IMR-90 (cell line): ENCODE measurements at regions not wholly inside any gene's neighbourhood (a gene's known extent, or its start where the extent isn't known, plus 50 kb on each side); places are given as distances from the start of the nearest gene placed in this dataset.

Experiments used
- ATAC-seq: fragments of 200-7000 bp; cut with Tn5 transposase; 2 replicates; pipeline ENCODE4 v1.9.1; 2020; ENCODE audit warnings: low read depth, mild to moderate bottlenecking, moderate library complexity
- BruUV-seq: library from RNA; stranded (reverse); fragments of 400-500 nt; replicated peaks from 2 replicates; lab custom pipeline; 2021; lab: Mats Ljungman, UMichigan
- CTCF ChIA-PET: fragments of 300-600 bp; formaldehyde crosslinking; extraction: SDS; loops from one replicate; lab custom pipeline; 2021; ENCODE audit warnings: antibody characterized with exemption; lab: Yijun Ruan, JAX
- POLR2A ChIA-PET: fragments of 300-600 bp; sonication (Branson Sonifier 250); formaldehyde crosslinking; loops from one replicate; lab custom pipeline; 2022; ENCODE audit warnings: antibody characterized with exemption; ENCODE audit not compliant: unreplicated experiment; lab: Charles Lee
- DNase-seq: peaks from one replicate; pipeline ENCODE4 v3.0.0; 2013
- H2AFZ ChIP-seq: replicated peaks from 2 replicates; pipeline ENCODE3; 2013; ENCODE audit warnings: low read length, mild to moderate bottlenecking; ENCODE audit not compliant: poor library complexity
- H2AK5ac ChIP-seq: 2 replicates; pipeline ENCODE4 v1.6.1; 2013; ENCODE audit warnings: low read depth, low read length, inconsistent platforms
- H2AK9ac ChIP-seq: replicated peaks from 2 replicates; pipeline ENCODE3; 2013; ENCODE audit warnings: mild to moderate bottlenecking, low read depth, low read length, moderate library complexity; ENCODE audit not compliant: poor library complexity
- H2BK120ac ChIP-seq: 2 replicates; pipeline ENCODE4 v1.6.1; 2013; ENCODE audit warnings: low read depth, low read length, inconsistent platforms
- H2BK15ac ChIP-seq: 3 replicates; pipeline ENCODE4 v1.6.1; 2013; ENCODE audit warnings: low read depth, low read length, inconsistent platforms
- H2BK20ac ChIP-seq: 2 replicates; pipeline ENCODE4 v1.6.1; 2013; ENCODE audit warnings: low read depth, mild to moderate bottlenecking, inconsistent platforms, low read length, moderate library complexity
- H2BK5ac ChIP-seq: 2 replicates; pipeline ENCODE4 v1.6.1; 2013; ENCODE audit warnings: mild to moderate bottlenecking, low read depth, low read length, inconsistent platforms; ENCODE audit not compliant: poor library complexity, severe bottlenecking
- H3K14ac ChIP-seq: replicated peaks from 2 replicates; pipeline ENCODE4 v1.6.1; 2013; ENCODE audit warnings: low read depth, low read length, inconsistent platforms
- H3K18ac ChIP-seq: 2 replicates; pipeline ENCODE4 v1.6.1; 2013; ENCODE audit warnings: low read depth, low read length, control low read depth
- H3K23ac ChIP-seq: 2 replicates; pipeline ENCODE4 v1.6.1; 2013; ENCODE audit warnings: low read depth, low read length, inconsistent platforms
- H3K27ac ChIP-seq: 2 replicates; pipeline ENCODE4 v1.5.1; 2013; ENCODE audit warnings: mild to moderate bottlenecking, control low read depth, low read length; ENCODE audit not compliant: insufficient read depth
- H3K27me3 ChIP-seq: 2 replicates; pipeline ENCODE4 v1.6.1; 2013; ENCODE audit warnings: low read length; ENCODE audit not compliant: control insufficient read depth, insufficient read depth
- H3K36me3 ChIP-seq: 2 replicates; pipeline ENCODE4 v1.6.1; 2013; ENCODE audit warnings: low read length, mixed read lengths; ENCODE audit not compliant: control insufficient read depth, insufficient read depth
- H3K4ac ChIP-seq: 2 replicates; pipeline ENCODE4 v1.6.1; 2013; ENCODE audit warnings: low read depth, low read length, inconsistent platforms
- H3K4me1 ChIP-seq: 2 replicates; pipeline ENCODE4 v1.6.1; 2013; ENCODE audit warnings: low read length, mixed read lengths; ENCODE audit not compliant: control insufficient read depth, insufficient read depth
- H3K4me2 ChIP-seq: 2 replicates; pipeline ENCODE4 v1.6.1; 2013; ENCODE audit warnings: low read depth, mild to moderate bottlenecking, control low read depth, low read length, moderate library complexity
- H3K4me3 ChIP-seq: 2 replicates; pipeline ENCODE4 v1.5.1; 2013; ENCODE audit warnings: low read depth, mild to moderate bottlenecking, control low read depth, low read length, moderate library complexity; ENCODE audit not compliant: insufficient read depth
- H3K56ac ChIP-seq: 2 replicates; pipeline ENCODE4 v1.6.1; 2013; ENCODE audit warnings: low read length, inconsistent platforms; ENCODE audit not compliant: insufficient read depth; ENCODE audit errors: extremely low read depth
- H3K79me1 ChIP-seq, 2 experiments: 2 replicates each; pipeline ENCODE4 v1.6.1; 2013; ENCODE audit warnings: low read length in 2 of 2, inconsistent platforms in 1 of 2, low read depth in 1 of 2
- H3K9ac ChIP-seq: 2 replicates; pipeline ENCODE4 v1.6.1; 2013; ENCODE audit warnings: low read depth, low read length, control low read depth
- H3K9me1 ChIP-seq: 2 replicates; pipeline ENCODE4 v1.6.1; 2013; ENCODE audit warnings: low read length, inconsistent platforms; ENCODE audit not compliant: insufficient read depth
- H3K9me3 ChIP-seq: 2 replicates; pipeline ENCODE4 v1.6.1; 2013; ENCODE audit warnings: low read length; ENCODE audit not compliant: control insufficient read depth, insufficient read depth
- H4K20me1 ChIP-seq: 2 replicates; pipeline ENCODE4 v1.6.1; 2013; ENCODE audit warnings: low read length, inconsistent platforms; ENCODE audit not compliant: insufficient read depth
- H4K5ac ChIP-seq: 2 replicates; pipeline ENCODE4 v1.6.1; 2013; ENCODE audit warnings: mild to moderate bottlenecking, low read depth, low read length, control low read depth
- H4K8ac ChIP-seq, 2 experiments: 2 replicates each; pipeline ENCODE4 v1.6.1; 2013; ENCODE audit warnings: low read depth in 2 of 2, low read length in 2 of 2, control low read depth in 1 of 2, inconsistent platforms in 1 of 2
- H4K91ac ChIP-seq: 2 replicates; pipeline ENCODE4 v1.6.1; 2013; ENCODE audit warnings: low read depth, low read length, inconsistent platforms; ENCODE audit not compliant: insufficient read depth
- CEBPB ChIP-seq: IDR thresholded peaks from 2 replicates; pipeline ENCODE4 v1.6.1; 2012; ENCODE audit warnings: low read depth, low read length, improper control_type of control experiment
- ELK1 ChIP-seq: fragments of 150-350 bp; IDR thresholded peaks from 2 replicates; pipeline ENCODE4 v1.6.1; 2016; ENCODE audit warnings: low read depth, mild to moderate bottlenecking, low read length, moderate library complexity, borderline replicate concordance
- MAFK ChIP-seq: IDR thresholded peaks from 2 replicates; pipeline ENCODE4 v1.6.1; 2012; ENCODE audit warnings: low read depth, low read length, improper control_type of control experiment
- MAZ ChIP-seq: IDR thresholded peaks from 2 replicates; pipeline ENCODE4 v1.6.1; 2012; ENCODE audit warnings: low read depth, mild to moderate bottlenecking, low read length, improper control_type of control experiment, moderate library complexity, borderline replicate concordance
- RFX5 ChIP-seq: IDR thresholded peaks from 2 replicates; pipeline ENCODE4 v1.8.0; 2012; ENCODE audit warnings: low read depth, mild to moderate bottlenecking, low read length, moderate library complexity
- WGBS, 2 experiments: methylation state at CpG; one replicate each; pipeline versions ENCODE4 v1.1.5 to v1.1.7; 2013; ENCODE audit warnings: missing lambda C conversion rate in 2 of 2; ENCODE audit not compliant: insufficient read length in 1 of 2; ENCODE audit errors: extremely low coverage in 2 of 2; 5-methylcytosine and 5-hydroxymethylcytosine counted together
- dilution Hi-C: fragments of 300-500 bp; cut with HindIII; formaldehyde crosslinking; loops from one replicate; pipeline ENCODE4 v1.14.3; 2018; ENCODE audit warnings: low sequenced_read_pairs; ENCODE audit not compliant: unreplicated experiment
- in situ Hi-C: fragments of 300-500 bp; cut with MboI; formaldehyde crosslinking; loops from 3 replicates; pipeline ENCODE4 v1.14.3; 2019; ENCODE audit warnings: low sequenced_read_pairs, inconsistent platforms, mixed read lengths
- intact Hi-C: fragments of 100-400 bp; cut with micrococcal nuclease; formaldehyde crosslinking; loops from 2 replicates; pipeline ENCODE4 v1.10.0; 2022

DNA sequence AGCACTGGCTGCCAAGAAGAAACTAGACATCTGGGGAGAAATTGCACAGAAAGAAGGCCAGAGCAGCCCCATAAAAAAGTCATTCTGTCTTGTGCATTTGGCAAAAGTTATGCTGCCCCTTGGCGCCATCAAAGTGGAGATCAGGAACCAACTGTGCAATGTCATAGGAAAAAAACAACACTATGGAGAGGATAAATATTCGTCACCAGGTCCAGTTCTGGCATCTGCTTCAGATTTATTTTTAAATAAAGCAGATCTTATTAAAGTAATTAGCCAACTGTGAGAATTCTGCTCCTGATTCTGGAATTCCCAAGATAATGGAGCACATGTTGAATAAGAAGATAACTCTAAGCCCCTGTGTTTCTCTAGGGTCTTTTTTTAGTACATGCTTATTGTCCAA lies 500.0 kb upstream of the IL12A start:
- Histone ChIP-seq H4K5ac (no peak overlapping the region), H3K36me3 (no peaks in the 10 kb centered on the region), H3K14ac (no peak overlapping the region), H4K20me1 (no peaks in the 10 kb centered on the region), H2BK5ac (no peak overlapping the region), H2AK5ac (no peak overlapping the region), H2AK9ac (no peak overlapping the region), H3K9ac (no peak overlapping the region), H4K91ac (no peak overlapping the region), H3K79me1 (no peaks in the 10 kb centered on the region), H3K4me1 (no peaks in the 10 kb centered on the region), H3K18ac (no peak overlapping the region), H3K9me1 (no peaks in the 10 kb centered on the region), H4K8ac (no peak overlapping the region), H3K56ac (no peak overlapping the region), H3K9me3 (no peaks in the 10 kb centered on the region), H3K27ac (no peak overlapping the region), H2BK20ac (no peak overlapping the region), H3K27me3 (peaks cover 2% of the 10 kb centered on the region; the same call in 1 of the 2 replicates), H3K23ac (no peak overlapping the region), H3K4me2 (no peak overlapping the region), H2BK15ac (no peak overlapping the region), H2BK120ac (no peak overlapping the region), H3K4ac (no peak overlapping the region), H3K4me3 (no peak overlapping the region), H2AFZ (no peak overlapping the region)
- ATAC-seq, result no peak
- BruUV-seq, result no TSS peak
- ChIA-PET POLR2A (no interaction called here), CTCF (no interaction called here)
- intact Hi-C loops (no loop called here), dilution Hi-C loops (no loop called here), in situ Hi-C loops (no loop called here)
- TF ChIP-seq CEBPB (no peak), ELK1 (no peak), MAFK (no peak), RFX5 (no peak), MAZ (no peak)
- DNase-seq, result no peak
- WGBS, 2 experiments, result no CpG with 5 or more reads among the region's 2 CpGs
